Endothelial cell of umbilical vein (primary cell): ENCODE measurements at regions not wholly inside any gene's neighbourhood (a gene's known extent, or its start where the extent isn't known, plus 50 kb on each side); places are given as distances from the start of the nearest gene placed in this dataset.

Source experiments
- BruUV-seq: library from RNA; stranded (reverse); fragments of 400-500 nt; replicated peaks from 2 replicates; lab custom pipeline; 2021; lab: Mats Ljungman, UMichigan
- CTCF ChIA-PET: fragments of 300-600, 350-600 bp; sonication (Branson Sonifier 250); formaldehyde crosslinking; loops from one replicate; lab custom pipeline; 2021; ENCODE audit warnings: antibody characterized with exemption, inconsistent platforms; lab: Charles Lee
- POLR2A ChIA-PET: fragments of 300-600, 350-600 bp; sonication (Branson Sonifier 250); formaldehyde crosslinking; loops from one replicate; lab custom pipeline; 2021; ENCODE audit warnings: antibody characterized with exemption, inconsistent platforms; lab: Charles Lee
- DNase-seq: peaks from one replicate; pipeline ENCODE4 v3.0.0-alpha.2; 2011; ENCODE audit warnings: low read depth, low spot score
- FAIRE-seq: peaks from 2 replicates; lab custom pipeline; 2011; peaks lifted over from hg19 to GRCh38; lab: Jason Lieb, UNC
- H2AFZ ChIP-seq: 2 replicates; pipeline ENCODE4 v1.6.0; 2012; ENCODE audit warnings: low read depth, low read length, control low read depth, inconsistent platforms
- H3K27ac ChIP-seq: 2 replicates; pipeline ENCODE4 v1.5.1; 2011; ENCODE audit warnings: low read depth, mild to moderate bottlenecking, control low read depth, low read length, moderate library complexity; ENCODE audit not compliant: insufficient read depth
- H3K27me3 ChIP-seq, 2 experiments: 2 replicates each; pipeline versions ENCODE4 v1.6.0 to v1.6.1; 2011; ENCODE audit warnings: low read length in 2 of 2, mixed read lengths in 1 of 2; ENCODE audit not compliant: control insufficient read depth in 2 of 2, insufficient read depth in 2 of 2
- H3K36me3 ChIP-seq, 2 experiments: 2 replicates in 1 of 2; 3 replicates in 1 of 2; pipeline ENCODE4 v1.5.1; 2011; ENCODE audit warnings: low read length in 2 of 2, mild to moderate bottlenecking in 1 of 2, moderate library complexity in 1 of 2; ENCODE audit not compliant: control insufficient read depth in 2 of 2, insufficient read depth in 2 of 2; ENCODE audit errors: extremely low read depth in 1 of 2
- H3K4me1 ChIP-seq: 3 replicates; pipeline ENCODE4 v1.5.1; 2011; ENCODE audit warnings: mild to moderate bottlenecking, low read length; ENCODE audit not compliant: control insufficient read depth, insufficient read depth; ENCODE audit errors: extremely low read depth
- H3K4me2 ChIP-seq: 2 replicates; pipeline ENCODE4 v1.6.1; 2011; ENCODE audit warnings: low read length, control low read depth, mixed read lengths; ENCODE audit not compliant: insufficient read depth
- H3K4me3 ChIP-seq, 3 experiments: fragments of 200-600 bp in 1 of 3; sonication (generic), shearing (Covaris generic) in 1 of 3; replicated peaks in 1 of 3; 2 replicates each; pipeline ENCODE4 v1.5.1; 2011 to 2016; ENCODE audit warnings: control low read depth in 3 of 3, low read length in 3 of 3, mild to moderate bottlenecking in 2 of 3, inconsistent platforms in 1 of 3, low read depth in 1 of 3, moderate library complexity in 1 of 3; ENCODE audit not compliant: insufficient read depth in 1 of 3
- H3K79me2 ChIP-seq: 2 replicates; pipeline ENCODE4 v1.6.0; 2012; ENCODE audit warnings: low read length, inconsistent platforms; ENCODE audit not compliant: control insufficient read depth, insufficient read depth
- H3K9ac ChIP-seq: replicated peaks from 2 replicates; pipeline ENCODE3; 2011; ENCODE audit warnings: low read length, control low read depth; ENCODE audit not compliant: insufficient read depth; ENCODE audit errors: extremely low read depth
- H3K9me1 ChIP-seq: replicated peaks from 3 replicates; pipeline ENCODE4 v1.6.0; 2011; ENCODE audit warnings: mild to moderate bottlenecking, low read length; ENCODE audit not compliant: control insufficient read depth, insufficient read depth; ENCODE audit errors: extremely low read depth
- H3K9me3 ChIP-seq: replicated peaks from 2 replicates; pipeline ENCODE4 v1.5.1; 2012; ENCODE audit warnings: low read length, inconsistent platforms; ENCODE audit not compliant: control insufficient read depth, insufficient read depth
- H4K20me1 ChIP-seq: replicated peaks from 2 replicates; pipeline ENCODE3; 2011; ENCODE audit warnings: mild to moderate bottlenecking, low read length; ENCODE audit not compliant: control insufficient read depth, insufficient read depth; ENCODE audit errors: extremely low read depth
- EZH2 ChIP-seq: IDR thresholded peaks from 2 replicates; pipeline ENCODE4 v1.6.1; 2012; ENCODE audit warnings: borderline replicate concordance, low read depth, mild to moderate bottlenecking, moderate library complexity, low read length, inconsistent platforms; ENCODE audit not compliant: severe bottlenecking
- FOS ChIP-seq: IDR thresholded peaks from 2 replicates; pipeline ENCODE4 v1.6.1; 2011; ENCODE audit warnings: mild to moderate bottlenecking, low read length, moderate library complexity, borderline replicate concordance; ENCODE audit not compliant: insufficient read depth
- GATA2 ChIP-seq: IDR thresholded peaks from 2 replicates; pipeline ENCODE4 v1.7.0; 2011; ENCODE audit warnings: low read depth, mild to moderate bottlenecking, moderate library complexity, mixed read lengths, low read length; ENCODE audit not compliant: insufficient read length, insufficient read depth
- JUN ChIP-seq: IDR thresholded peaks from 2 replicates; pipeline ENCODE4 v1.6.1; 2011; ENCODE audit warnings: borderline replicate concordance, low read depth; ENCODE audit not compliant: insufficient read length, insufficient read depth
- MYC ChIP-seq: IDR thresholded peaks from one replicate; pipeline ENCODE4 v1.6.1; 2011; ENCODE audit warnings: mild to moderate bottlenecking, low read depth, low read length
- POLR2A ChIP-seq: IDR thresholded peaks from 2 replicates; pipeline ENCODE4 v1.6.1; 2012; ENCODE audit warnings: low read depth, mild to moderate bottlenecking, control low read depth, low read length
- POLR2AphosphoS5 ChIP-seq: IDR thresholded peaks from 2 replicates; pipeline ENCODE4 v1.6.1; 2012; ENCODE audit warnings: low read depth, mild to moderate bottlenecking, control low read depth, low read length, moderate library complexity; ENCODE audit not compliant: insufficient read depth
- dilution Hi-C: fragments of 300-500 bp; cut with MboI; formaldehyde crosslinking; loops from one replicate; pipeline ENCODE4 v1.15.0; 2019; ENCODE audit warnings: low sequenced_read_pairs; ENCODE audit not compliant: extremely low pct_ligation_motif_present
- intact Hi-C: fragments of 100-400 bp; cut with micrococcal nuclease; formaldehyde crosslinking; loops from one replicate; pipeline ENCODE4 v1.10.0; 2022
- TF ChIP-seq, protein P1 (sequence below): IDR thresholded peaks from 2 replicates; pipeline ENCODE4 v1.6.1; 2011; ENCODE audit not compliant: insufficient read depth, insufficient read length
- TF ChIP-seq, protein P2 (sequence below), 2 donors: IDR thresholded peaks; 1 replicate in 1 of 2; 2 replicates in 1 of 2; pipeline ENCODE4 v1.5.1; 2011; ENCODE audit warnings: low read length in 2 of 2, mild to moderate bottlenecking in 2 of 2, moderate library complexity in 2 of 2, control low read depth in 1 of 2, inconsistent platforms in 1 of 2, low read depth in 1 of 2; ENCODE audit not compliant: insufficient read depth in 1 of 2; ENCODE audit errors: extremely low read depth in 1 of 2

DNA sequence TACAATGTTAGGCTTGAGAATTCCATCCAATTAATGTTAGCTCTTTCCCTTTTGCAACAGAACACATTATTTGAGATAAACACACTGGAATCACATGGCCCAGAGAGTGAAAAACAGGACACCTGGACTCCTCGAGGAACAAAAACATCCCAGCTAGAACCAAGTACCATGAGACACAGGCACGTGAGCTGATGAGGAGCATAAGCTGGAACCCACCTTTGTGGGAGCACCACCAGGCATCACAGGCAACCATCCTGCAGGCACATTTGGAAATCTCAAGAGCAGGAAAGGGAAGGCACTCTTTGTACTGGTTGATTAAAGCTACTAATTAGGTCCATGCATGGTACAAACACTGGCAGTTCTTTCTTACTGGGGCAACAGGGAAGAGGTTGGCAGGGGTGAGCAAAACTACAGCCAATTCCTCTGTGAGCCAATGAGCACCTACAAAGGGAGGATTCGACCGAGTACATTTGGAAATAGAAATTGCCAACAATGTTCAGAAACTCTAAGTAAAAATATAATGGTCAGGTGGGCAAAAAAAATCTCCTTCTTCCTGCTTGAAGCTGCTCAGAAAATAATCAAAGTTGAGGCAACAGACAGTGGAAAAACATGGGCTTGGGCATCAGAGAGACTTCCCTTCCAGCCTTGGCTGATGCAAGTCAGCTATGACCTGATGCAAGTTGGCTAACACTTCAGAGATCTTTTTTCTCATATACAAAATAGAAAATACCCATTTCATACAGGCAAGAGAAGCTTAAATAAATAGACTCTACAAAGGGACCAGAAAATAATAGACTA, 216.7 kb downstream of the NUAK1 start:
- TF ChIP-seq POLR2AphosphoS5: no peak
- no peak for TF ChIP-seq MYC
- TF ChIP-seq, protein P1, sequence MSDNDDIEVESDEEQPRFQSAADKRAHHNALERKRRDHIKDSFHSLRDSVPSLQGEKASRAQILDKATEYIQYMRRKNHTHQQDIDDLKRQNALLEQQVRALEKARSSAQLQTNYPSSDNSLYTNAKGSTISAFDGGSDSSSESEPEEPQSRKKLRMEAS: no peak
- no peak for TF ChIP-seq EZH2
- no peak for TF ChIP-seq JUN
- no peak for TF ChIP-seq FOS
- TF ChIP-seq POLR2A: no peak
- no peak for TF ChIP-seq GATA2
- TF ChIP-seq, protein P2, sequence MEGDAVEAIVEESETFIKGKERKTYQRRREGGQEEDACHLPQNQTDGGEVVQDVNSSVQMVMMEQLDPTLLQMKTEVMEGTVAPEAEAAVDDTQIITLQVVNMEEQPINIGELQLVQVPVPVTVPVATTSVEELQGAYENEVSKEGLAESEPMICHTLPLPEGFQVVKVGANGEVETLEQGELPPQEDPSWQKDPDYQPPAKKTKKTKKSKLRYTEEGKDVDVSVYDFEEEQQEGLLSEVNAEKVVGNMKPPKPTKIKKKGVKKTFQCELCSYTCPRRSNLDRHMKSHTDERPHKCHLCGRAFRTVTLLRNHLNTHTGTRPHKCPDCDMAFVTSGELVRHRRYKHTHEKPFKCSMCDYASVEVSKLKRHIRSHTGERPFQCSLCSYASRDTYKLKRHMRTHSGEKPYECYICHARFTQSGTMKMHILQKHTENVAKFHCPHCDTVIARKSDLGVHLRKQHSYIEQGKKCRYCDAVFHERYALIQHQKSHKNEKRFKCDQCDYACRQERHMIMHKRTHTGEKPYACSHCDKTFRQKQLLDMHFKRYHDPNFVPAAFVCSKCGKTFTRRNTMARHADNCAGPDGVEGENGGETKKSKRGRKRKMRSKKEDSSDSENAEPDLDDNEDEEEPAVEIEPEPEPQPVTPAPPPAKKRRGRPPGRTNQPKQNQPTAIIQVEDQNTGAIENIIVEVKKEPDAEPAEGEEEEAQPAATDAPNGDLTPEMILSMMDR (IDR thresholded peaks at IDR 0.05; ENCODE audit: extremely low read depth in 1 of 2, insufficient read depth in 1 of 2, low read depth in 1 of 2, low read length in 2 of 2): no peak
- Histone ChIP-seq H3K27ac (no peak overlapping the region), H3K9ac (no peak overlapping the region), H2AFZ (no peak overlapping the region), H3K9me1 (no peaks in the 10 kb centered on the region), H3K4me3 (no peak overlapping the region), H3K4me2 (no peak overlapping the region), H3K27me3 (no peaks in the 10 kb centered on the region), H3K36me3 (no peaks in the 10 kb centered on the region), H3K9me3 (no peaks in the 10 kb centered on the region), H4K20me1 (no peaks in the 10 kb centered on the region), H3K79me2 (no peaks in the 10 kb centered on the region), H3K4me1 (no peaks in the 10 kb centered on the region)
- no peak for FAIRE-seq
- ChIA-PET CTCF (interaction anchor here (1.0 to 1.1 kb wide), 3 partner anchors 9 to 227 kb away, joined by 3 read pairs; no protein-coding TSS in a partner anchor), POLR2A (no interaction called here)
- BruUV-seq: no TSS peak
- intact Hi-C loops: no loop called here
- DNase-seq: no peak
- dilution Hi-C loops: no loop called here
